ENCODE measurements at regions not wholly inside any gene's neighbourhood (a gene's known extent, or its start where the extent isn't known, plus 50 kb on each side); places are given as distances from the start of the nearest gene placed in this dataset.

DNA sequence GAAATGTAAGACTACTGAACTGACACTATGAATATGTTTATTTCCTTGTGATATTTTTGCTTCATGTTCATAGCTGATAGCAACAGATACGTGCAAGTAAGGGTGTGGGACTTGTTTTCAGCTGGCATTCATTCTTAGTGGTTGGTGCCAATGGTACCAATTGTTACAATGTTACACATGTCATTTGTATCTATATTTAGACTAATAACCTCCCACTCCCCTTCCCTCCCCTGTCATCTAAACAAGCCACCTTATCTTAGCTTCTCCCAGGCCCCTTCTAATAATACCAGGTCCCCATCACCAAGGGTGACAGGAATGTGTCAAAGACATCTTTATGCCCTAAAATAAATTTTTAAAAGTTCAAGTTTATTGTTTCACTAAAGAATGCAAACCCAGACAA lies 294.7 kb upstream of the FAM98A start (continued):
- TF ChIP-seq, protein P1, sequence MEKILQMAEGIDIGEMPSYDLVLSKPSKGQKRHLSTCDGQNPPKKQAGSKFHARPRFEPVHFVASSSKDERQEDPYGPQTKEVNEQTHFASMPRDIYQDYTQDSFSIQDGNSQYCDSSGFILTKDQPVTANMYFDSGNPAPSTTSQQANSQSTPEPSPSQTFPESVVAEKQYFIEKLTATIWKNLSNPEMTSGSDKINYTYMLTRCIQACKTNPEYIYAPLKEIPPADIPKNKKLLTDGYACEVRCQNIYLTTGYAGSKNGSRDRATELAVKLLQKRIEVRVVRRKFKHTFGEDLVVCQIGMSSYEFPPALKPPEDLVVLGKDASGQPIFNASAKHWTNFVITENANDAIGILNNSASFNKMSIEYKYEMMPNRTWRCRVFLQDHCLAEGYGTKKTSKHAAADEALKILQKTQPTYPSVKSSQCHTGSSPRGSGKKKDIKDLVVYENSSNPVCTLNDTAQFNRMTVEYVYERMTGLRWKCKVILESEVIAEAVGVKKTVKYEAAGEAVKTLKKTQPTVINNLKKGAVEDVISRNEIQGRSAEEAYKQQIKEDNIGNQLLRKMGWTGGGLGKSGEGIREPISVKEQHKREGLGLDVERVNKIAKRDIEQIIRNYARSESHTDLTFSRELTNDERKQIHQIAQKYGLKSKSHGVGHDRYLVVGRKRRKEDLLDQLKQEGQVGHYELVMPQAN (conservative IDR thresholded peaks at IDR 0.05), result no peak
- TF ChIP-seq SP1 (IDR thresholded peaks at IDR 0.05; ENCODE audit: low read depth, low read length) (no peak), FOS (IDR thresholded peaks at IDR 0.05; ENCODE audit: borderline replicate concordance, extremely low read depth, insufficient read length) (no peak)
- TF ChIP-seq, protein P2, sequence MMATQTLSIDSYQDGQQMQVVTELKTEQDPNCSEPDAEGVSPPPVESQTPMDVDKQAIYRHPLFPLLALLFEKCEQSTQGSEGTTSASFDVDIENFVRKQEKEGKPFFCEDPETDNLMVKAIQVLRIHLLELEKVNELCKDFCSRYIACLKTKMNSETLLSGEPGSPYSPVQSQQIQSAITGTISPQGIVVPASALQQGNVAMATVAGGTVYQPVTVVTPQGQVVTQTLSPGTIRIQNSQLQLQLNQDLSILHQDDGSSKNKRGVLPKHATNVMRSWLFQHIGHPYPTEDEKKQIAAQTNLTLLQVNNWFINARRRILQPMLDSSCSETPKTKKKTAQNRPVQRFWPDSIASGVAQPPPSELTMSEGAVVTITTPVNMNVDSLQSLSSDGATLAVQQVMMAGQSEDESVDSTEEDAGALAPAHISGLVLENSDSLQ (IDR thresholded peaks at IDR 0.05), result no peak
- TF ChIP-seq, protein P3, sequence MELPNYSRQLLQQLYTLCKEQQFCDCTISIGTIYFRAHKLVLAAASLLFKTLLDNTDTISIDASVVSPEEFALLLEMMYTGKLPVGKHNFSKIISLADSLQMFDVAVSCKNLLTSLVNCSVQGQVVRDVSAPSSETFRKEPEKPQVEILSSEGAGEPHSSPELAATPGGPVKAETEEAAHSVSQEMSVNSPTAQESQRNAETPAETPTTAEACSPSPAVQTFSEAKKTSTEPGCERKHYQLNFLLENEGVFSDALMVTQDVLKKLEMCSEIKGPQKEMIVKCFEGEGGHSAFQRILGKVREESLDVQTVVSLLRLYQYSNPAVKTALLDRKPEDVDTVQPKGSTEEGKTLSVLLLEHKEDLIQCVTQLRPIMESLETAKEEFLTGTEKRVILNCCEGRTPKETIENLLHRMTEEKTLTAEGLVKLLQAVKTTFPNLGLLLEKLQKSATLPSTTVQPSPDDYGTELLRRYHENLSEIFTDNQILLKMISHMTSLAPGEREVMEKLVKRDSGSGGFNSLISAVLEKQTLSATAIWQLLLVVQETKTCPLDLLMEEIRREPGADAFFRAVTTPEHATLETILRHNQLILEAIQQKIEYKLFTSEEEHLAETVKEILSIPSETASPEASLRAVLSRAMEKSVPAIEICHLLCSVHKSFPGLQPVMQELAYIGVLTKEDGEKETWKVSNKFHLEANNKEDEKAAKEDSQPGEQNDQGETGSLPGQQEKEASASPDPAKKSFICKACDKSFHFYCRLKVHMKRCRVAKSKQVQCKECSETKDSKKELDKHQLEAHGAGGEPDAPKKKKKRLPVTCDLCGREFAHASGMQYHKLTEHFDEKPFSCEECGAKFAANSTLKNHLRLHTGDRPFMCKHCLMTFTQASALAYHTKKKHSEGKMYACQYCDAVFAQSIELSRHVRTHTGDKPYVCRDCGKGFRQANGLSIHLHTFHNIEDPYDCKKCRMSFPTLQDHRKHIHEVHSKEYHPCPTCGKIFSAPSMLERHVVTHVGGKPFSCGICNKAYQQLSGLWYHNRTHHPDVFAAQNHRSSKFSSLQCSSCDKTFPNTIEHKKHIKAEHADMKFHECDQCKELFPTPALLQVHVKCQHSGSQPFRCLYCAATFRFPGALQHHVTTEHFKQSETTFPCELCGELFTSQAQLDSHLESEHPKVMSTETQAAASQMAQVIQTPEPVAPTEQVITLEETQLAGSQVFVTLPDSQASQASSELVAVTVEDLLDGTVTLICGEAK (IDR thresholded peaks at IDR 0.05; ENCODE audit: borderline replicate concordance), result no peak
- TF ChIP-seq, protein P4, sequence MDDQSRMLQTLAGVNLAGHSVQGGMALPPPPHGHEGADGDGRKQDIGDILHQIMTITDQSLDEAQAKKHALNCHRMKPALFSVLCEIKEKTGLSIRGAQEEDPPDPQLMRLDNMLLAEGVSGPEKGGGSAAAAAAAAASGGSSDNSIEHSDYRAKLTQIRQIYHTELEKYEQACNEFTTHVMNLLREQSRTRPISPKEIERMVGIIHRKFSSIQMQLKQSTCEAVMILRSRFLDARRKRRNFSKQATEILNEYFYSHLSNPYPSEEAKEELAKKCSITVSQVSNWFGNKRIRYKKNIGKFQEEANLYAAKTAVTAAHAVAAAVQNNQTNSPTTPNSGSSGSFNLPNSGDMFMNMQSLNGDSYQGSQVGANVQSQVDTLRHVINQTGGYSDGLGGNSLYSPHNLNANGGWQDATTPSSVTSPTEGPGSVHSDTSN (IDR thresholded peaks at IDR 0.05; ENCODE audit: insufficient replicate concordance, low read depth, low read length), result no peak
- TF ChIP-seq, protein P5, sequence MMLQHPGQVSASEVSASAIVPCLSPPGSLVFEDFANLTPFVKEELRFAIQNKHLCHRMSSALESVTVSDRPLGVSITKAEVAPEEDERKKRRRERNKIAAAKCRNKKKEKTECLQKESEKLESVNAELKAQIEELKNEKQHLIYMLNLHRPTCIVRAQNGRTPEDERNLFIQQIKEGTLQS (IDR thresholded peaks at IDR 0.05; ENCODE audit: borderline replicate concordance, extremely low read depth, low read depth, low read length), result no peak

All from GM12878 (cell line).